ENCODE measurements at regions not wholly inside any gene's neighbourhood (a gene's known extent, or its start where the extent isn't known, plus 50 kb on each side); places are given as distances from the start of the nearest gene placed in this dataset.
A peak's percentile ranks its signal among the peaks of the same experiment; 100 is the strongest.

GRCh38 chr5:40385544-40385943 is 294.2 kb upstream of the PTGER4 start:
- ATAC-seq (ENCODE audit: insufficient read depth, low FRiP score) (peak; percentile 60), DNase-seq (no peak)
- no peaks in the 10 kb centered on the region for H3K9me3 ChIP-seq (ENCODE audit: control insufficient read depth in 4 of 4, insufficient read depth in 3 of 4, low read length in 3 of 4)
- no peak overlapping the region for H3K9ac ChIP-seq (ENCODE audit: insufficient read depth in 1 of 2, low read length in 2 of 2)
- no peaks in the 10 kb centered on the region for H3K4me1 ChIP-seq (ENCODE audit: control insufficient read depth in 5 of 5, insufficient read depth in 5 of 5, low read length in 5 of 5)
- peak overlapping the region in 1 of 2 donors; percentile 27 for H3K27ac ChIP-seq (ENCODE audit: low read depth in 1 of 2, low read length in 1 of 2)
- H3K27me3 ChIP-seq (ENCODE audit: control insufficient read depth in 3 of 3, insufficient read depth in 3 of 3, low read length in 2 of 3) = no peaks in the 10 kb centered on the region
- H3K4me3 ChIP-seq = no peak overlapping the region
- no peak for TF ChIP-seq CTCF (IDR thresholded peaks at IDR 0.05; ENCODE audit: control extremely low read depth, extremely low read depth)
- H3K36me3 ChIP-seq (ENCODE audit: control insufficient read depth in 4 of 4, insufficient read depth in 4 of 4, low read length in 4 of 4) = no peaks in the 10 kb centered on the region

GRCh38 chr5:40384782-40385390 is 294.8 kb upstream of the PTGER4 start:
- H3K27ac ChIP-seq (ENCODE audit: low read depth in 1 of 2, low read length in 1 of 2) = peak overlapping the region in 1 of 2 donors; percentile 33
- no peaks in the 10 kb centered on the region for H3K4me1 ChIP-seq (ENCODE audit: control insufficient read depth in 5 of 5, insufficient read depth in 5 of 5, low read length in 5 of 5)
- no peak overlapping the region for H3K9ac ChIP-seq (ENCODE audit: insufficient read depth in 1 of 2, low read length in 2 of 2)
- no peaks in the 10 kb centered on the region for H3K36me3 ChIP-seq (ENCODE audit: control insufficient read depth in 4 of 4, insufficient read depth in 4 of 4, low read length in 4 of 4)
- no peak for ATAC-seq (ENCODE audit: insufficient read depth, low FRiP score)
- 40 to 63% methylated on average over 3 of the region's 3 CpGs for WGBS, 2 donors
- H3K27me3 ChIP-seq (ENCODE audit: control insufficient read depth in 3 of 3, insufficient read depth in 3 of 3, low read length in 2 of 3) = no peaks in the 10 kb centered on the region
- H3K4me3 ChIP-seq = no peak overlapping the region
- TF ChIP-seq CTCF (IDR thresholded peaks at IDR 0.05; ENCODE audit: control extremely low read depth, extremely low read depth) = no peak
- no peaks in the 10 kb centered on the region for H3K9me3 ChIP-seq (ENCODE audit: control insufficient read depth in 4 of 4, insufficient read depth in 3 of 4, low read length in 3 of 4)
- DNase-seq = no peak

- no peak for TF ChIP-seq CTCF (IDR thresholded peaks at IDR 0.05; ENCODE audit: control extremely low read depth, extremely low read depth)
- 74 to 85% methylated on average over 3 of the region's 3 CpGs for WGBS, 2 donors
- no peaks in the 10 kb centered on the region for H3K36me3 ChIP-seq (ENCODE audit: control insufficient read depth in 4 of 4, insufficient read depth in 4 of 4, low read length in 4 of 4)
- ATAC-seq (ENCODE audit: insufficient read depth, low FRiP score) = no peak
- H3K9ac ChIP-seq (ENCODE audit: insufficient read depth in 1 of 2, low read length in 2 of 2) = no peak overlapping the region
- no peaks in the 10 kb centered on the region for H3K27me3 ChIP-seq (ENCODE audit: control insufficient read depth in 3 of 3, insufficient read depth in 3 of 3, low read length in 2 of 3)
- H3K4me1 ChIP-seq (ENCODE audit: control insufficient read depth in 5 of 5, insufficient read depth in 5 of 5, low read length in 5 of 5) = no peaks in the 10 kb centered on the region
- DNase-seq = peak in 2 of 3 donors; percentile 54 to 66
- no peaks in the 10 kb centered on the region for H3K9me3 ChIP-seq (ENCODE audit: control insufficient read depth in 4 of 4, insufficient read depth in 3 of 4, low read length in 3 of 4)
- H3K27ac ChIP-seq (ENCODE audit: low read depth in 1 of 2, low read length in 1 of 2) = no peak overlapping the region
- H3K4me3 ChIP-seq = no peak overlapping the region
Measured at GRCh38 chr5:40383749-40384651, 295.7 kb upstream of the PTGER4 start.
